CD14-positive monocyte (primary cell): ENCODE measurements at regions not wholly inside any gene's neighbourhood (a gene's known extent, or its start where the extent isn't known, plus 50 kb on each side); places are given as distances from the start of the nearest gene placed in this dataset.

Source experiments
- DNase-seq, 3 donors: peaks; one replicate each; pipeline ENCODE4 v3.0.0-alpha.2; 2011 to 2022
- H2AFZ ChIP-seq: 2 replicates; pipeline ENCODE4 v1.6.0; 2012; ENCODE audit warnings: mild to moderate bottlenecking, low read depth, low read length, inconsistent platforms; ENCODE audit not compliant: insufficient read depth, poor library complexity, severe bottlenecking
- H3K27ac ChIP-seq, 2 donors: 1 replicate in 1 of 2; 2 replicates in 1 of 2; pipeline ENCODE4 v1.5.1; 2012 to 2013; ENCODE audit warnings: low read length in 2 of 2, control low read depth in 1 of 2, inconsistent platforms in 1 of 2, low read depth in 1 of 2, mild to moderate bottlenecking in 1 of 2
- H3K27me3 ChIP-seq, 2 donors: one replicate each; pipeline versions ENCODE4 v1.6.0 to v1.6.1; 2011 to 2013; ENCODE audit warnings: low read length in 2 of 2; ENCODE audit not compliant: control insufficient read depth in 2 of 2, insufficient read depth in 2 of 2
- H3K36me3 ChIP-seq, 2 donors: replicated peaks in 1 of 2; 1 replicate in 1 of 2; 2 replicates in 1 of 2; pipeline versions ENCODE4 v1.5.1 to v1.6.1; 2012 to 2013; ENCODE audit warnings: low read length in 2 of 2, control low read depth in 1 of 2, inconsistent platforms in 1 of 2, mild to moderate bottlenecking in 1 of 2; ENCODE audit not compliant: insufficient read depth in 2 of 2, control insufficient read depth in 1 of 2
- H3K4me1 ChIP-seq, 2 donors: 1 replicate in 1 of 2; 2 replicates in 1 of 2; pipeline versions ENCODE4 v1.5.1 to v1.6.1; 2012 to 2013; ENCODE audit warnings: low read length in 2 of 2, control low read depth in 1 of 2, inconsistent platforms in 1 of 2, mild to moderate bottlenecking in 1 of 2, moderate library complexity in 1 of 2; ENCODE audit not compliant: insufficient read depth in 2 of 2, control insufficient read depth in 1 of 2
- H3K4me2 ChIP-seq: replicated peaks from 2 replicates; pipeline ENCODE3; 2012; ENCODE audit warnings: low read length, moderate library complexity, mild to moderate bottlenecking; ENCODE audit not compliant: poor library complexity, severe bottlenecking; ENCODE audit errors: extremely low read depth
- H3K4me3 ChIP-seq, 3 experiments: fragments of 200-600 bp in 1 of 3; sonication (generic) in 1 of 3; replicated peaks in 1 of 3; 1 replicate in 2 of 3; 2 replicates in 1 of 3; pipeline ENCODE4 v1.5.1; 2011 to 2013; ENCODE audit warnings: low read length in 3 of 3, mild to moderate bottlenecking in 3 of 3, control low read depth in 2 of 3, low read depth in 2 of 3, inconsistent platforms in 1 of 3, moderate library complexity in 1 of 3
- H3K79me2 ChIP-seq: 2 replicates; pipeline ENCODE4 v1.6.0; 2012; ENCODE audit warnings: mild to moderate bottlenecking, control low read depth, inconsistent platforms, low read length, moderate library complexity; ENCODE audit not compliant: insufficient read depth
- H3K9ac ChIP-seq: 2 replicates; pipeline ENCODE4 v1.6.0; 2017; ENCODE audit warnings: low read length, mild to moderate bottlenecking; ENCODE audit not compliant: insufficient read depth, poor library complexity, severe bottlenecking
- H3K9me3 ChIP-seq, 2 donors: replicated peaks in 1 of 2; 1 replicate in 1 of 2; 2 replicates in 1 of 2; pipeline versions ENCODE4 v1.5.1 to v1.6.1; 2012 to 2013; ENCODE audit warnings: low read length in 2 of 2, control low read depth in 1 of 2; ENCODE audit not compliant: control insufficient read depth in 1 of 2, insufficient read depth in 1 of 2
- H4K20me1 ChIP-seq: 2 replicates; pipeline ENCODE4 v1.6.0; 2012; ENCODE audit warnings: mild to moderate bottlenecking, low read length, control low read depth, moderate library complexity; ENCODE audit not compliant: insufficient read depth
- H3K27ac Mint-ChIP-seq, 7 donors: one replicate each; pipeline ENCODE4 v1.8.0; 2020; ENCODE audit warnings: mild to moderate bottlenecking in 7 of 7, mixed read lengths in 7 of 7, moderate library complexity in 6 of 7, inconsistent platforms in 2 of 7
- H3K27me3 Mint-ChIP-seq, 3 donors: one replicate each; pipeline ENCODE4 v1.8.0; 2021 to 2022; ENCODE audit warnings: low read depth in 3 of 3, mild to moderate bottlenecking in 3 of 3, mixed read lengths in 3 of 3, moderate library complexity in 3 of 3, inconsistent platforms in 1 of 3
- H3K36me3 Mint-ChIP-seq, 2 donors: one replicate each; pipeline ENCODE4 v1.8.0; 2020; ENCODE audit warnings: mixed read lengths in 2 of 2, inconsistent platforms in 1 of 2, mild to moderate bottlenecking in 1 of 2
- H3K4me1 Mint-ChIP-seq: one replicate; pipeline ENCODE4 v1.8.0; 2020; ENCODE audit warnings: mild to moderate bottlenecking, mixed read lengths
- H3K4me3 Mint-ChIP-seq, 2 donors: one replicate each; pipeline ENCODE4 v1.8.0; 2020; ENCODE audit warnings: mild to moderate bottlenecking in 2 of 2, mixed read lengths in 2 of 2, moderate library complexity in 1 of 2
- H3K9me3 Mint-ChIP-seq, 7 donors: one replicate each; pipeline ENCODE4 v1.8.0; 2020 to 2022; ENCODE audit warnings: mixed read lengths in 7 of 7, mild to moderate bottlenecking in 6 of 7, moderate library complexity in 6 of 7, inconsistent platforms in 2 of 7
- WGBS: methylation state at CpG from one replicate; pipeline ENCODE4 v1.1.5; 2013; ENCODE audit warnings: missing lambda C conversion rate; ENCODE audit not compliant: insufficient coverage; 5-methylcytosine and 5-hydroxymethylcytosine counted together
- intact Hi-C, 2 donors: fragments of 100-400 bp; cut with micrococcal nuclease; formaldehyde crosslinking; loops; one replicate each; pipeline versions ENCODE4 v1.15.0 to v1.15.1; 2023
- TF ChIP-seq, protein P1 (sequence below): fragments of 200-600 bp; IDR thresholded peaks from one replicate; pipeline ENCODE4 v1.8.0; 2022; ENCODE audit warnings: antibody characterized with exemption, mild to moderate bottlenecking

DNA sequence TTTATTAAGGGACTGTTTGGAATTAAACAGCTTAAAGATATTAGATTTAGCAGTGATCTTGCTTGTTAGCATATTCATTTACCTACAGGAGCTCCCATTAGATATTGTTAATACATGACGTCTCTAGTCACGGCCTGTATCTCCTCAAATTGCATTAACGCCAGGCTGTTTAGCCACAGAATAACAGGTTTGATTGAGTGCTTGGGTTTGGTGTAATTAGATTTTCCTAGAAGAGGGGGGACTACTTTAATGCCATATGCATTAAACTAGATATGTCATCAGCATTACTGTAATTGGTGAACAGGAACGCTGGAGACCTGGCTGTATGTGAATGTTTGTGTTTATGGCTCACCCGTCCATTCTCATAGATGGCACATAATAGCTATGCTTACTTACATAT lies 841.4 kb upstream of the NR2F2 start:
- H3K4me1 ChIP-seq: no peaks in the 10 kb centered on the region
- no peaks in the 10 kb centered on the region for H3K27me3 ChIP-seq
- Mint-ChIP-seq H3K36me3 (no peaks in the 10 kb centered on the region), H3K27ac (no peak overlapping the region), H3K4me3 (no peak overlapping the region), H3K4me1 (no peaks in the 10 kb centered on the region), H3K27me3 (no peaks in the 10 kb centered on the region), H3K9me3 (peaks cover 0 to 2% (median 0%) of the 10 kb centered on the region in 7 donors)
- no peak overlapping the region for H2AFZ ChIP-seq
- H3K9ac ChIP-seq: no peak overlapping the region
- TF ChIP-seq, protein P1, sequence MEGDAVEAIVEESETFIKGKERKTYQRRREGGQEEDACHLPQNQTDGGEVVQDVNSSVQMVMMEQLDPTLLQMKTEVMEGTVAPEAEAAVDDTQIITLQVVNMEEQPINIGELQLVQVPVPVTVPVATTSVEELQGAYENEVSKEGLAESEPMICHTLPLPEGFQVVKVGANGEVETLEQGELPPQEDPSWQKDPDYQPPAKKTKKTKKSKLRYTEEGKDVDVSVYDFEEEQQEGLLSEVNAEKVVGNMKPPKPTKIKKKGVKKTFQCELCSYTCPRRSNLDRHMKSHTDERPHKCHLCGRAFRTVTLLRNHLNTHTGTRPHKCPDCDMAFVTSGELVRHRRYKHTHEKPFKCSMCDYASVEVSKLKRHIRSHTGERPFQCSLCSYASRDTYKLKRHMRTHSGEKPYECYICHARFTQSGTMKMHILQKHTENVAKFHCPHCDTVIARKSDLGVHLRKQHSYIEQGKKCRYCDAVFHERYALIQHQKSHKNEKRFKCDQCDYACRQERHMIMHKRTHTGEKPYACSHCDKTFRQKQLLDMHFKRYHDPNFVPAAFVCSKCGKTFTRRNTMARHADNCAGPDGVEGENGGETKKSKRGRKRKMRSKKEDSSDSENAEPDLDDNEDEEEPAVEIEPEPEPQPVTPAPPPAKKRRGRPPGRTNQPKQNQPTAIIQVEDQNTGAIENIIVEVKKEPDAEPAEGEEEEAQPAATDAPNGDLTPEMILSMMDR: no peak
- intact Hi-C loops: no loop called here
- H3K9me3 ChIP-seq: no peaks in the 10 kb centered on the region
- H3K79me2 ChIP-seq: no peaks in the 10 kb centered on the region
- H3K27ac ChIP-seq: no peak overlapping the region
- no peaks in the 10 kb centered on the region for H4K20me1 ChIP-seq
- DNase-seq: no peak
- WGBS: no CpG with 5 or more reads among the region's 5 CpGs
- H3K36me3 ChIP-seq: no peaks in the 10 kb centered on the region
- no peak overlapping the region for H3K4me3 ChIP-seq
- no peak overlapping the region for H3K4me2 ChIP-seq

DNA sequence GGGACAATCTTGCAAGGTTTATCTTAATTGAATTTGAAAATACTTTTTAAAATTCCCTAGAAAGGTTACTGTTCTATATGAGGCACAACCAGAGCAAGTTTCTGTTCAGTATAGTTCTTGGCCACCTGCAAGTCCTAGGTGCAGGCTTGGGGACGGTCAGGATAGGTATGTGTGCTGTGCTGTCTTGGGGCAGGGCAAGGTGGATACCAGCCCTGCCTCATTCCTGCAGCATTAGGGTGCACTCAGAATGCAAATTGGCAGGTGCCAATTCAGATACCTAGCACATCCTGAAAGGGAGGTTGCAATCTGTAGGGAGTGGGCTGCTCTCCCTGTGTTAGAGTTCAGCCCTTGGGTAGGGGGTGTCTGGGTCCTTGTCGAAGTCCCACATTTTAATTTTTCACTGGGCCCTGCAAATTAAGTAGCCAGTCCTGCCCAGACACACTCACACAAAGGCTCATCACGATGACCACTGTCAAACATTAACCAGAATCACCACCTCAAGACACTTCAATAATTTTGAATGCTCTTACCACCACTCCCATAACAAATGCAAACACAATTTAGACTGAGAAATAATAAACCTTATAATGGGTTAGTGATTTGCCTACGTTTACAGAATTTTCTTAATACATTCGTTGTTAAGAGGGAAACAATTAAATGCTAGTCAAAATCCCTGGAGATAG lies 838.0 kb upstream of the NR2F2 start:
- Histone ChIP-seq H3K9ac (no peak overlapping the region), H3K4me3 (no peak overlapping the region), H3K27ac (no peak overlapping the region), H3K36me3 (no peaks in the 10 kb centered on the region), H3K79me2 (no peaks in the 10 kb centered on the region), H3K4me2 (no peak overlapping the region), H4K20me1 (no peaks in the 10 kb centered on the region), H3K4me1 (no peaks in the 10 kb centered on the region), H3K27me3 (no peaks in the 10 kb centered on the region), H2AFZ (no peak overlapping the region), H3K9me3 (no peaks in the 10 kb centered on the region)
- no peak overlapping the region for H3K27ac Mint-ChIP-seq
- peaks cover 0 to 5% (median 1%) of the 10 kb centered on the region in 7 donors for H3K9me3 Mint-ChIP-seq
- H3K27me3 Mint-ChIP-seq: peaks cover 0 to 1% (median 0%) of the 10 kb centered on the region in 3 donors
- DNase-seq: no peak
- 89% methylated on average over 2 of the region's 5 CpGs for WGBS
- no peaks in the 10 kb centered on the region for H3K4me1 Mint-ChIP-seq
- H3K36me3 Mint-ChIP-seq: no peaks in the 10 kb centered on the region
- TF ChIP-seq, protein P1: no peak
- intact Hi-C loops: no loop called here
- no peak overlapping the region for H3K4me3 Mint-ChIP-seq
